Kidney tubule cell (primary cell): ENCODE measurements at regions not wholly inside any gene's neighbourhood (a gene's known extent, or its start where the extent isn't known, plus 50 kb on each side); places are given as distances from the start of the nearest gene placed in this dataset.
"Not testable (repeated sequence)": the region's sequence is repeated elsewhere in the genome, so short reads cannot be mapped to it uniquely, and the experiment has no call there.

Source experiments
- DNase-seq: peaks from one replicate; pipeline ENCODE4 v3.0.0-alpha.2; 2018; ENCODE audit warnings: low spot score

DNA sequence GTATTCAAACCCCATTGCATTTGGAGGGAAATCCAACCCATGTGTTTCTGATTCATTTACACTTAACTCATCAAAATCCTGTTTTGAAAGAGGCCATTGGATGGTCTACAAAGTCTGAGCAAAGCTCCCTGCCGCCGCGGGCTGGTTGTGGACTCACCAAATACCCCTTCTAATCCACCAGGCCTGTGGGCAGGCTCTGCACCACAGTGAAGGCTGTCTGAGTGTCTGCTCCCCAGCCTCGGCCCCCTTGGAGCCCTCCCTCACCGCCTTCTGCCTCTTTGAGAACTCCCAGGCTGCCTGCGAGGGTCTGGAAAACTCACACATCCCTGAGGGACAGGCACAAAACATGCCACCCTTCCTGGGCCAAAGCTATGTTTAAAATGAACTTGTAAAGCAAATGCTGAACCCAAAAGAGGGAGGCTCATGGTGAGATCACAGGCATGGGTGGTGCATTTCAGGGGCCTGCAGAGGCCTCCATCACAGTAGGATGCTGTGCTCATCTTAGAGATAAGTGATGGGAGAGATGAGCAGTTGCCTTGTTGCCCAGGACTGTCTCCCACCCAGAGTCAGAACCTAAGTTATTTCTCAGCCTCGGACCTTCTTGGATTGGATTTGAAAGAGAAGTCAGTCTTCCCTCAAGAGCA lies 225.0 kb downstream of the CYP26B1 start:
- DNase-seq = no peak

DNA sequence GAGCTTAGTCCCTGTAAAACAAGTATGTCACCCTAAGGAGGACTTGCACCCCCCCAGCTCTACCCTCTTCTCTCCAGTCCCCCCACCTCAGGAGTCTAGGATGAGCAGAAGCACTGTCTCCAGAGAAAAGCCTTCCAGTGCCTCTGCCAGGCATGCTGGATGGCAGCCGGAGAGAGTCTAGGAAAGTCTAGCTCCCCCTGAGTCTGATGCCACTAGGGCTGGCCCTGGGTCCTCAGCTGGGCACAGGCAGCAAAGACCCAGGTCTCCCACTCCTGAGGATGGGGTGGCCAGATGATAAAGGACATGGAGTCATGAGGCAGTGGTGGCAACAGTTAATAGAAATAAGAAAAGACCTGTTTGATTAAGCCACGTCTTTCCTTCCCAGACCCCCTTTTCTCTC lies 225.6 kb downstream of the CYP26B1 start:
- no peak for DNase-seq

DNA sequence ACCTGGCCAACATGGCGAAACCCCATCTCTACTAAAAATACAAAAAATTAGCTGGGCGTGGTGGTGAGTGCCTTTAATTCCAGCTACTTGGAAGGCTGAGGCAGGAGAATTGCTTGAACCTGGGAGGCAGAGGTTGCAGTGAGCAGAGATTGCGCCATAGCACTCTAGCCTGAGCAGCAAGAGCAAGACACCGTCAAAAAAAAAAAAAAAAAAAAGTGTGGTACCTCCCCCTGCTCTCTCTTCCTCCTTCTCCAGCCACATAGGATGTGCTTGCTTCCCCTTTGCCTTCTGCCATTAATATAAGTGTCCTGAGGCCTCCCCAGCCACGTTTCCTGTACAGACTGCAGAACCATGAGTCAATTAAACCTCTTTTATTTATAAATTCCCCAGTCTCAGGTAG lies 226.8 kb downstream of the CYP26B1 start:
- DNase-seq = not testable (repeated sequence)

DNA sequence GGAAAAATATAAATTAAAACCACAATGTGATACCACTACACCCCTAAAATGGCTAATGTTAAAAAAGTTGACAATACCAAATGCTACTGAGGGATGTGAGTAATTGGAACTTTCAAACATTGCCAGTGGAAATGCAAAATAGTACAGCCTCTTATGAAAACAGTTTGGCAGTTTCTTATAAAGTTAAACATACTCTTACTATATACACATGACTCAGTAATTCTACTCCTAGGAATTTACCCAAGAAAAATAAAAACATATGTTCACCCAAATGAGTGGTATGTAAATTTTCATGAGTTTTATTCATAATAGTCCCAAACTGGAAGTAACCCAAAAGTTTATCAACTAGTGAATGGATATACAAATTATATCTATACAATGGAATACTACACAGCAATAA lies 228.0 kb downstream of the CYP26B1 start:
- DNase-seq = no peak

DNA sequence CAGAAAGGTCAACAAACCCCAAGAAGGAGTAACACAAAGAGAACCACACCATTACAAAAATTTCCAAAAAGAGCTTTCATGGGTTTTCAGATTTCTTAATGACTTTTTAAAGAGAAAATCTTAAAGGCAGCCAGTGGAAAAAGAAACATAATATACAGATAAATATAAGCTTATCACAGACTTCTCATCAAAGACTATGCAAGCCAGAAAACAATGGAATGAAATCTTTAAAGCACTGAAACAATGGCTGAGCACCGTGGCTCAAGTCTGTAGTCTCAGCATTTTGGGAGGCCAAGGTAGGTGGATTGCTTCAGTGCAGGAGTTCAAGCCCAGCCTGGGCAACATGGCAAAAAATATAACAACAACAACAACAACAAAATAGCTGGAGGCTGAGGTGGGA lies 237.4 kb downstream of the CYP26B1 start:
- DNase-seq = no peak

DNA sequence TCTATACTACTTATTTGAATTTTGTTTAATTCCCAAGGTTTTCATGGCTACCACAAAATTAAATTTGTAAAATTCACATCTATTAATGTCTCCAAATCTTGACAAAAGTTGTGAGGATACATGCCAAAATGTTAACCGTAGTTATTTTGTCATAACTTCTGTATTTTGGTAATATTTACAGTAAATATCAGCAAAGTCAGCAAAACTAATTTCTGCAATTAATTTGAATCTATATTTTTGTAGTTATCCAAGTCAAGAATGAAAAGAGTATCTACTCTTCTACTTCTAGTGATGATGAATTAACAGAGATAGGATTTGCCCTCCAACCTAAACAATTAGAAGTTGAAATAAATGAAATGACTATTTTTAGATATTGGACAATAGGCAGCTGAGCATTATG lies 238.9 kb downstream of the CYP26B1 start:
- no peak for DNase-seq

DNA sequence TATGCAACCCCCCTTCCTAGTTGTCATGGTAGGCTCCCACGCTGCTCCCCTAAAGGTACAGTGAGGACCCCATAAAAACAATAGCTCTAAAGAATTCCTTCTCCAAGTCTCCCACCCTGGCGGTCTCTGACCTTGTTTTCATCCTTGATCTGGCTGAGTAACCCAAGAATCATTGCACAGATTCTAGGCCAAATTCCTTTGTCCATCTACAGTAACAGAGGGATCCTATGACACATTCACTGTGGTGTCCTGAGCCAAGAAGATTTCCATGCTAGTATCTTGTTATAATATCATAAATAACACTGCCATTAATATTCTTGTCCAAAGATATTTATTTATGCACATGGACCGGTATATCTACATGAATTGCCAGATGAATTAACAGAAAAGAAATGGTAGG lies 240.2 kb downstream of the CYP26B1 start:
- no peak for DNase-seq

DNA sequence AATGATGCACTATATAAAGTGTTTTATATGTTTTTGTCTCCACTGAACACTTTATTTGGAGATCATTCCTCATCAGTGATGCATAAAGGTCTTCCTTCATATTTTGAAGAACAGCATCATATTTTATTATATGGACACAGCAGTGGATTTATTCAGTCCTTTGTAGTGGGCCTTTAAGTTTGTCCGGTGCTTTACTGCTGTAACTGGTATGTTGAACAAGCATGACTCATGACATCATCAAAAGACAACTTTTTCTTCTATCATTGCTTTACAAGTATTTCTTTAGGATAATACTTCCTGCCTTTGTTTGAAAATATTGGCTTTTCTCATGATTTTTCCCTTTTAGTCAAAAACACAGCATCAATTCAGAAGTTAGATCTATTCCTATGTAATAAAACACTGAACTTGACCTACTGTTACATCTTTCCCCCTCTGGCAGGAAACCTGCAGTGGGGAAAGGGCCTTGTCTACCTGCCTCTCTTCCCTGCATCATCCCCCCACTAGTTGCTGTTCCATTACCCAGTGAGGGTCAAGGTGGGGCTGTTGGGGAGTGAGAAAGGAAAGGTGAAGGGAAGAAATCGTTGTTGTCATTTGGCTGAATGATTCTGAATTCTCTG lies 241.2 kb downstream of the CYP26B1 start:
- no peak for DNase-seq

DNA sequence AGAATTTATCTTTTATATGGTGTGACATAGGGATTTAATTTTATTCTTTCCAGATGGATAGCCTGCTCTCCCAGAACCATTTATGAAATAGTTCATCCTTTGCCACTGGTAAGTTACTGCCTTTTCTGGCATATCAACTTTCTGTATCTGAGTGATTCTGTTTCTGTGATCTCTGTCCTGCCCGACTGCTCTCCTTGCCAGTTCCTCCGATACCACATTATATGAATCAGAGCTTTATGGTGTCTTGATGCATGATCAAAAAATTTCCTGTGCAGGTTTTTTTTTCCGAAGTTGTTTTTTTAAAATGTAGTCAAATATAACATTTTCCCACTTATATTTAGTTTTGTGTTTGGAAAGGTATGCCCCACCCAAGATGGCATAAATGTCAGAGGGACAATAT lies 242.5 kb downstream of the CYP26B1 start:
- no peak for DNase-seq

DNA sequence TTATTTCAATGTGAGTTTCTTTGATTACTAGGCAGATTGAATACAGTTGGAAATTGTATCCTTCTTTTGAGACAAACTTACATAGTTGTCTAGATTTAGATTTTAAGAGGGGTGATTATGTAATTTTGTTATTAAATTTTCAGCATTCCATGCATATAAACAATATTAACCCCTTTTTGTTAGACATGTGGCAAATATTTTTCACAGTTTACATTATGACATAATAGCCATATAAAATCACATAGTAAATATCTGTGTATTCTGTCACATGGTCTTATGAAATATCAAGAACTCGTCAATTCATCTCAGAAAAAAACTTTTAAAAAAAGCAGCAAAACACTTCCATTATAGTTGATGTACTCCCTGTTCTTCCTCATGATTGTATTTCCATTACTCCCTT lies 243.8 kb downstream of the CYP26B1 start:
- no peak for DNase-seq

DNA sequence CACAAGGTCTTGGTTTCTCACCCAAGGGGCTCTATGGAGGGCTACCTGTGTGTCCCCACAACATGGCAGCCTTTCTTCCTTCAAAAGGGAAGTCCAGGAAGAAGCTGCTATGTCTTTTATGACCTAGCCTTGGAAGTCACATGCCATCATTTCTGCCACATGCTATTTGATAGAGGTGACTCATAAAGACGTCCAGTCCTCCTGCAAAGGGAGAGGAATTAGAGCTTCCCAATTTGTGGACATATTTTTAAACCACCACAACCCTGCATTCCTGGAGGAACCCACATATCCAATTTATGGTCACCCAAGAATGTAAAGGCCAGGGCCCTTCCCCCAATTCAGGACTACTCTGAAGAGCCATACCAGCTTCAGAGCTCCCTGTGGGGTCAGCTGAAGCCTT lies 246.2 kb downstream of the CYP26B1 start:
- DNase-seq = peak; percentile 4

DNA sequence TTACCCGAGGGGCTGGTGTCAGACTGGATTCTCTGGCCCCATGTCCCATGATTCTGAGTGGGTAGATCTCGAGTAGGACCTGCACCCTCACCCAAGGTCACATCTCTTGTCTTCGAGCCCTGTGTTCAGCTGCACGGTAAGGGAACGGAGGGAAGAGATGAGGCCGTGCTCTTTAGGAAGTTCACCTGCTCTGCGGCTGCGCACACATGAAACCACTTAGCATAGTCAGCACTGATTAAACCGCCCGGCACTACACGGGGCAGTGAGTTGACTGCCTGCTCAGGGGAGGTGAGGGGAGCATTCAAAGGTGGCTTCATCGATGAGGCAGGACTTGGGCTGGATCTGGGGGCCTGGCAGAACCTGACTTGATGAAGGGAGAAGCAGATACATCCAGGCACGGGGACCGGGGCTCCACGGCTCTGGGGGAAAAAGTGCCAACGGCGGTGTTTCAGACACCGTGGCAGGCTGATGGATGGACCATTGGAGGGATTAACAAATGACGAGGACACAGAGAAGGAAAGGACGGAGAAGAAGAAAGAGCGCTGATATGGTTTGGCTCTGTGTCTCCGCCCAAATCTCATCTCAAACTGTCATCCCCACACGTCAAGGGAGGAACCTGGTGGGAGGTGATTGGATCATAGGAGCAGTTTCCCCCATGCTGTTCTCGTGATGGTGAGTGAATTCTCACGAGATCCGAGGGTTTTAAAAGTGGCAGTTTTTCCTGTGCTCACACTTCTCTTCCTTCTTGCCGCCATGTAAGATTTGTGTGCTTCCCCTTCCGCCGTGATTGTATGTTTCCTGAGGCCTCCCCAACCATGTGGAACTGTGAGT lies 248.6 kb downstream of the CYP26B1 start:
- no peak for DNase-seq

DNA sequence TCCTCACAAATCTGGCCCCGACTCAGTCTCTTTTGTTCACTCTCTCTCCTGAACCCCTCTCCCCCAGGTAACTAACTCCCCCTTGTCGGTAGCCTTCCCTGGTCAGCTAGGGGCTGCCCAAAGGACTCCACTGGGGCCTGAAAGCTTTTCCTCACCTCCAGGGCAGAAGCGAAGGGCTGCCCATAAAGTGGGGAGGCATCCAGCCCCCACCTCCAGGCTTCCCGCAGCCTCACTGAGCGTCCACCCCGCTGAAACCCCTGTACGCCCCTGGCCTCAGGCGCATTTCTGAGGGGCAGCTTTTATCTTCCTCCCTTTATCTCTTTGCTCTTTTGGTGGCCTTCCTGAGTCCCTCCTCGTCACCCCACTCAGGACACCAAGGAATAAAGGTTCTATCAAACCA lies 249.3 kb downstream of the CYP26B1 start:
- no peak for DNase-seq

DNA sequence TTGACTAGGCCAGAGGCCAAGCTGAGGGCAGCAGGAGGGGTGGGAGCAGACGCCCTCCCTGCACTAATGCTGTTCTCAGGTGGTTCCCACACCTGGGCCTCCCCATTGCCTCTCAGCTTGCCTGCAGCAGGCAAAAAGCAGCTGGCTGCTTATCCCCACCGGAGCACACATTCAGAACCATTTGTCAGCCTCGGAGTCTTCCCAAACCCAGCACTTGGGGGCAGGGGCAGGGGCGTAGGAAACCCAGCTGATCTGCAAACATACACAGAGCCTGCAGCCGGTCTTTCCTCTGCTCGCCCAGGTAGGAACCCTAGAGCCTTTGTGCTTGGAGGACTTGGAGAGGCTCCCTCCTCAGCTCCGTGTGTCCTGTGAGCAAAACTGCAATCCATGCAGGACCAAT lies 249.8 kb downstream of the CYP26B1 start:
- DNase-seq = no peak

DNA sequence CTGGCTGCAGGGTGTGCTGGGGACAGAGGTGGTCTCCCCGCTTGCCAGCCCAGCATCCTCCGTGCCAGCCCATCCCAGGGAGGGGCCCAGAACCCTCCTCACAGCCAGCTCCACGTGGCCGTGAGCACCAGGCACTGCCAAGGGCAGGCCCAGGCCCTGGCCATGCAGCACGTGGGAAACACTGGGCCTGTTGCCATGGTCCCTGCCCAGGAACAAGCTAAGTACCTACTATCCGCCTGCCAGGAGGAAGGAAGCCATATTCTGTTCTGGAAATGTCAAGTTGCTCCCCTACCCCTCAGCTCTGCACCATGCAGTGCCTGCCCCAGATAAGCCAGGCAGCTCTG lies 250.6 kb downstream of the CYP26B1 start:
- DNase-seq = no peak

DNA sequence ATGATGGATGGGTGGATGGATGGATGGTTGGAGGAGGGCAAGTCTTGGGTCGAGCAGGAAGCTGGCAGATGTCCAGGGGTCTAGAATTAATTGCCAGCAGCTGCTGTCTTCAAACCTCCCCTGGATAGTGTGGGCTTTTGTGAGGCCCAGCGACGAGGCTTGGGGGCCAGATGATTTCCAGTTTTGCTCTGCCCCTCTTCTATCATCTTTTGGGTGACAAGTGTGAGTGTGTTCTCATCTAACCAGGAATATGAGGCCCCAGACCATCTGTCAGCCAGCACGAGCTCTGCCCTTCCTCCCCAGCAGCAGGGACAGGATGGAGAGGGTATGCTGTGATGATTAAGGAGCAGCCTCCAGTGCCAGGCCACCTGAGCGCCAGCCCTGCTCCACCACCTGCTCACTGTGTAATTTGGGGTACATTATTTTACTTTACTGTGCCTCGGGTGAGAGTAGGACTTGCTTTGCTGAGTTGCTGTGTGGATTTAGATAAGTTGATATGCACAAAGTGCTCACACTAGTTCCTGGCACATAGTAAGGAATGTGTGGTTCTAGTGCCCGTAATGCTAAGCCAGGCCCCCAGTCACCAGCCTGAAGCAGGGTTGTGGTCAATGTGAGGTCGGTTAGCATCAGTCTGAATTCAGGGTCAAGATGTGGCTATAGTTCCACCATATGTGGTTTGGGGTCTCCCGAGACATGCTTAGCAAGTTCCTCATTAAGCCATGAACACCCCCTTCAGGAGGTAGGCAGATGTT lies 251.1 kb downstream of the CYP26B1 start:
- no peak for DNase-seq

DNA sequence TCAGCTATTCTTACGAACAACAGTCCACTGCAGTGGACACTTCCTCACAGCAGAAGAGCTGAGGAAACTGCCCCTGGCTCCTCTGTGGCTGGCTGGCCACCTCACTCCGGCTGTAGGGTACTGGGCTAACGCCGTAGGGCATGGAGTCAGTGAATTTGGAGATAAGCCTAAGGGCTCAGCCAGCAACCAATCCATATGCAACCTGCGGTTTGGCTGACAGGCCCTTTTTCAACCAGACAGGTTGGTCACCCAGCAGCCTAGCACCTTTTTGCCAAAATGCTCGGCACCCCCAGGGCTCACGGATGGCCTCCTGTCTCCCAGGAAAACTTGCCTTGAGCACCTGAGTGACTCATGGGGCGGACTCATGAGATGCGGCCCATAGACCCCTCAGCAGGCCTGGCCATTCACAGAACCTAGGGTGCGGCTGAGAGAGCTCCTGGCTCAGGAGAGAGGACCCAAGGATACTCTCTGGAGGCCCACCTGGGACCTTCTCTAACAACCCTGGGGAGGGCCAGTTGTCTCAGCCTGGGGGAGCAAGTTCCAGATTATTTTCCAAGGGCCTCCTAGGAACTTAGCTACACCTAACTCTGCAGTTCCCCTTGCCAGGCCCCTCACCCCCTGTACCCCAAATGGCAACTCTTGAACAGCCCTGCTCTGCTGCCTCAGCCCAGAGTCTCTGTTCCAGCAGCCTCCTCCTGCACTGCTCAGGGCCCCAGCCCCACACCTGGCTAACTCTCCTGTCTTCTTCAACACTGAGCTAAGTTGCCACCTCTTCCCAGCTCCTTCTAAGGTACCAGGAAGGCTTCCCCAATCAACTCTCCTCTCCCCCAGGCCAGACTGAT lies 252.1 kb downstream of the CYP26B1 start:
- DNase-seq = no peak

DNA sequence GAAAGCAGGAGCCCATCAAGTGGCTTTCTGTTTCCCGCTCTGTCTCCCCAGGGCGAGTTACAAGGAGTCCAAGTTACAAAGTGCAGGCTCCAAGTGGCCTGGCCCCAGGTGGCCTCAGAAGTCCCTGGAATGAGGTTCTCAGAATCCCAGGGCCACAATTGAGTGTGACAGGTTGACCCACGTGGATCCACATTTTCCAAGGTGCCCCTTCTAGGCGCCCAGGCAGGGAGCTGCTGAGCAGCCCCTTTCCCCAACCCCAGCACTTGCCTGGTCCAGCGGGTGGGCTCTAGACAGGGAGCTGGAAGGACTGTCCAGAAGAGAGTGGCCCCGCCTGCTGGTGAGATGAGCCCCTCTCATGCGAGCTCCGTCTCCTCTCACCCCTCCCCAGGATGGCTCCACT lies 253.4 kb downstream of the CYP26B1 start:
- DNase-seq = no peak

DNA sequence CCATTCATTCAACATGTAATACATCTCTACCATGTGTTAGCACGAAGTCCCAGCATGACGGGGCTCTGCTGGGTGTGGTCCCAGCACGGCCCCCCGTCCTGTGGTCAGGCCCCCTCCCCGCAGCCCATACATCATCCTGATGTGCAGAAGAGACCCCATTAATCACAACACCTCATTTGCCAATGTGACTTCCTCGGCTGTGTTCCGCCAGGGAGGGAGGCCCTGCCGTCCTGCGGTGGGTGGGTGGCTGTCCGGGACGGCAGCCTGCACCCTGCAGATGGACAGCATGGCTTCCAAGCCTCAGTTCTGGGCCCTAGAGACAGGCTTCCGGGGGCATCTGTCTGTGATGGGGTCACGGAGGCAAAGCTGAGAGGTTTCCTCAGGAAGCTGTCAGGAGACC lies 254.0 kb downstream of the CYP26B1 start:
- no peak for DNase-seq

DNA sequence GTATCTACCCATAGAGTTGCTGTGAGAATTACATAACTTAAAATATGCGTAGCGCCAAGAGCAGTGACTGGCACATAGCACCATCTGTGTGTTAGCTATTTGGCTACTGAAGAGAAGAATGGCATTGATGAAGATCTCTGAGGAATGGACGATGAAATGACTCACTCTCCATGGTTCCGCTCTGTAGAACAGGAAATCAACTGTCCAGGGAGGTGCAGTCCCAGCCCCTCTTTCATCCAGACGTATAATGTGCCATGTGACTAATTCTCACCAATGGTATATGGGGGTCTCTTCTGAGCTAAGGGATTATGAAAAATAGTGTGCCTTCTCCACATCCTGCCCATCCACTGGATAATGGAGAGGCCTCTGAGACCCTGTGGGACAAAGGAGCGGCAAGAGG lies 254.8 kb downstream of the CYP26B1 start:
- peak; percentile 51 for DNase-seq

DNA sequence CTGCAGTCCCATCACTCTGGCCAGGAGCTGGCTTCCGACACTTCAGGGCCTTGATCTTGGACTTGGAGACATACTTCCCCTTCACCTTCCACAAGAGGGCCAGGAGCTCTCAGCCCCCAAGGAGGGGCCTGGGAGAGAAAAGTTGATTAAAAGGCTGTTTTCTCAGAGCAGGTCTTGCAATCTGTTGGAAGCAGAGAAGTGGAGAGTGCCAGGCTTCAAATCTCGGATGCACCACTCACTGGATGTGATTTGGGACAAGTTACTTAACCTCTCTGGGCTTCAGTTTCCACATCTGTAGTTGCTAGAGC lies 255.3 kb downstream of the CYP26B1 start:
- no peak for DNase-seq
